ENCODE measurements at regions not wholly inside any gene's neighbourhood (a gene's known extent, or its start where the extent isn't known, plus 50 kb on each side); places are given as distances from the start of the nearest gene placed in this dataset.

GRCh38 chr12:91706466-91706865 lies 439.2 kb downstream of the BTG1 start:
- H2AFZ ChIP-seq (ENCODE audit: low read depth, low read length), result no peak overlapping the region
- H3K79me2 ChIP-seq (ENCODE audit: insufficient read depth, low read length), result no peaks in the 10 kb centered on the region
- H3K27ac ChIP-seq (ENCODE audit: low read length), result no peak overlapping the region
- ATAC-seq (ENCODE audit: insufficient read depth, low read depth) (no peak), DNase-seq (no peak)
- no peak overlapping the region for H3K9ac ChIP-seq (ENCODE audit: low read depth, low read length)
- H3K27me3 ChIP-seq (ENCODE audit: insufficient read depth, low read length, poor library complexity), result no peaks in the 10 kb centered on the region
- H3K4me2 ChIP-seq (ENCODE audit: insufficient read depth, low read length), result no peak overlapping the region
- H4K20me1 ChIP-seq (ENCODE audit: insufficient read depth, low read length), result no peaks in the 10 kb centered on the region
- TF ChIP-seq EZH2 (IDR thresholded peaks at IDR 0.05; ENCODE audit: borderline replicate concordance, low read depth, low read length, severe bottlenecking) (no peak), CTCF (IDR thresholded peaks at IDR 0.05; ENCODE audit: borderline replicate concordance, extremely low read depth, low read length, poor library complexity, severe bottlenecking) (no peak)
- H3K36me3 ChIP-seq (ENCODE audit: insufficient read depth, low read length), result no peaks in the 10 kb centered on the region
- H3K4me3 ChIP-seq (ENCODE audit: low read depth in 1 of 2, low read length in 2 of 2), result no peak overlapping the region
- H3K9me3 ChIP-seq (ENCODE audit: insufficient read depth, low read length, severe bottlenecking), result no peaks in the 10 kb centered on the region
- H3K4me1 ChIP-seq (ENCODE audit: insufficient read depth, low read length), result no peaks in the 10 kb centered on the region

GRCh38 chr12:91704446-91704845 lies 441.2 kb downstream of the BTG1 start:
- no peak for TF ChIP-seq CTCF (IDR thresholded peaks at IDR 0.05; ENCODE audit: borderline replicate concordance, extremely low read depth, low read length, poor library complexity, severe bottlenecking)
- TF ChIP-seq EZH2 (IDR thresholded peaks at IDR 0.05; ENCODE audit: borderline replicate concordance, low read depth, low read length, severe bottlenecking), result no peak
- Histone ChIP-seq H3K4me1 (ENCODE audit: insufficient read depth, low read length) (no peaks in the 10 kb centered on the region), H3K4me3 (ENCODE audit: low read depth in 1 of 2, low read length in 2 of 2) (no peak overlapping the region), H3K9me3 (ENCODE audit: insufficient read depth, low read length, severe bottlenecking) (peaks cover under 1% of the 10 kb centered on the region), H3K36me3 (ENCODE audit: insufficient read depth, low read length) (no peaks in the 10 kb centered on the region), H3K27me3 (ENCODE audit: insufficient read depth, low read length, poor library complexity) (no peaks in the 10 kb centered on the region), H2AFZ (ENCODE audit: low read depth, low read length) (no peak overlapping the region), H3K79me2 (ENCODE audit: insufficient read depth, low read length) (no peaks in the 10 kb centered on the region), H3K4me2 (ENCODE audit: insufficient read depth, low read length) (no peak overlapping the region), H3K9ac (ENCODE audit: low read depth, low read length) (no peak overlapping the region), H4K20me1 (ENCODE audit: insufficient read depth, low read length) (no peaks in the 10 kb centered on the region), H3K27ac (ENCODE audit: low read length) (no peak overlapping the region)
- ATAC-seq (ENCODE audit: insufficient read depth, low read depth) (no peak), DNase-seq (no peak)

- Histone ChIP-seq H3K4me3 (ENCODE audit: low read depth in 1 of 2, low read length in 2 of 2) (no peak overlapping the region), H3K9ac (ENCODE audit: low read depth, low read length) (no peak overlapping the region), H2AFZ (ENCODE audit: low read depth, low read length) (no peak overlapping the region), H3K36me3 (ENCODE audit: insufficient read depth, low read length) (no peaks in the 10 kb centered on the region), H4K20me1 (ENCODE audit: insufficient read depth, low read length) (no peaks in the 10 kb centered on the region), H3K4me2 (ENCODE audit: insufficient read depth, low read length) (no peak overlapping the region), H3K9me3 (ENCODE audit: insufficient read depth, low read length, severe bottlenecking) (peaks cover 3% of the 10 kb centered on the region), H3K4me1 (ENCODE audit: insufficient read depth, low read length) (no peaks in the 10 kb centered on the region), H3K27me3 (ENCODE audit: insufficient read depth, low read length, poor library complexity) (no peaks in the 10 kb centered on the region), H3K27ac (ENCODE audit: low read length) (no peak overlapping the region), H3K79me2 (ENCODE audit: insufficient read depth, low read length) (no peaks in the 10 kb centered on the region)
- DNase-seq (no peak), ATAC-seq (ENCODE audit: insufficient read depth, low read depth) (no peak)
- TF ChIP-seq EZH2 (IDR thresholded peaks at IDR 0.05; ENCODE audit: borderline replicate concordance, low read depth, low read length, severe bottlenecking) (no peak), CTCF (IDR thresholded peaks at IDR 0.05; ENCODE audit: borderline replicate concordance, extremely low read depth, low read length, poor library complexity, severe bottlenecking) (no peak)
These were observed 442.0 kb downstream of the BTG1 start for GRCh38 chr12:91703491-91704283.
